Osteocyte (in vitro differentiated cells): ENCODE measurements at regions not wholly inside any gene's neighbourhood (a gene's known extent, or its start where the extent isn't known, plus 50 kb on each side); places are given as distances from the start of the nearest gene placed in this dataset.

Experiments used
- DNase-seq: peaks from one replicate; pipeline ENCODE4 v3.0.0; 2021; ENCODE audit warnings: mixed read lengths; ENCODE audit not compliant: unreplicated experiment; ENCODE audit errors: extremely low spot score
- H3K27ac Mint-ChIP-seq: one replicate; pipeline ENCODE4 v1.8.0; 2021; ENCODE audit warnings: mild to moderate bottlenecking, mixed read lengths; ENCODE audit not compliant: unreplicated experiment
- H3K27me3 Mint-ChIP-seq: one replicate; pipeline ENCODE4 v1.8.0; 2021; ENCODE audit warnings: mixed read lengths; ENCODE audit not compliant: unreplicated experiment
- H3K36me3 Mint-ChIP-seq: one replicate; pipeline ENCODE4 v1.8.0; 2021; ENCODE audit warnings: mixed read lengths; ENCODE audit not compliant: unreplicated experiment
- H3K4me1 Mint-ChIP-seq: one replicate; pipeline ENCODE4 v1.8.0; 2021; ENCODE audit warnings: mixed read lengths; ENCODE audit not compliant: unreplicated experiment
- H3K4me3 Mint-ChIP-seq: one replicate; pipeline ENCODE4 v1.8.0; 2021; ENCODE audit warnings: mild to moderate bottlenecking, moderate library complexity, mixed read lengths; ENCODE audit not compliant: unreplicated experiment
- H3K9me3 Mint-ChIP-seq: one replicate; pipeline ENCODE4 v1.8.0; 2021; ENCODE audit warnings: mixed read lengths; ENCODE audit not compliant: unreplicated experiment
- TF ChIP-seq, protein P1 (sequence below): fragments of 200-600 bp; sonication (generic); IDR thresholded peaks from 2 replicates; pipeline ENCODE4 v1.5.0; 2021; ENCODE audit warnings: antibody characterized with exemption, mild to moderate bottlenecking, moderate library complexity

DNA sequence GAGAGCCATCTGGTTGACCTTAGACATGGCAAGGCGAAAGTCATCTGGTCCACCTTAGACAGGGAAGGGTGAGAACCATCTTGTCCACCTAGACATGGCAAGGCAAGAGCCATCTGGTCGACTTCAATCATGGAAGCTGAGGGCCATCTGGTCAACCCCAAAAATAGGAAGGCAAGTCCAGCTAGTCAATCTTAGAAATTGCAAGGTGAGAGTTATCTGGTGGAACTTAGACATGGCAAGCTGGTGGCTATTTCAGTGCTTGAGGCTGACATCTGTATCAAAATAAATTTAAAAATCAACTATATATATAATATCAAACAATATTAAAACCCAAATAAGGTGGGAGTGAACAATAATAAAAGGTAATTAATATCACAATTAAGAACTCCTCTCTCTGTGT, 83.9 kb downstream of the ZNF726 start:
- TF ChIP-seq, protein P1, sequence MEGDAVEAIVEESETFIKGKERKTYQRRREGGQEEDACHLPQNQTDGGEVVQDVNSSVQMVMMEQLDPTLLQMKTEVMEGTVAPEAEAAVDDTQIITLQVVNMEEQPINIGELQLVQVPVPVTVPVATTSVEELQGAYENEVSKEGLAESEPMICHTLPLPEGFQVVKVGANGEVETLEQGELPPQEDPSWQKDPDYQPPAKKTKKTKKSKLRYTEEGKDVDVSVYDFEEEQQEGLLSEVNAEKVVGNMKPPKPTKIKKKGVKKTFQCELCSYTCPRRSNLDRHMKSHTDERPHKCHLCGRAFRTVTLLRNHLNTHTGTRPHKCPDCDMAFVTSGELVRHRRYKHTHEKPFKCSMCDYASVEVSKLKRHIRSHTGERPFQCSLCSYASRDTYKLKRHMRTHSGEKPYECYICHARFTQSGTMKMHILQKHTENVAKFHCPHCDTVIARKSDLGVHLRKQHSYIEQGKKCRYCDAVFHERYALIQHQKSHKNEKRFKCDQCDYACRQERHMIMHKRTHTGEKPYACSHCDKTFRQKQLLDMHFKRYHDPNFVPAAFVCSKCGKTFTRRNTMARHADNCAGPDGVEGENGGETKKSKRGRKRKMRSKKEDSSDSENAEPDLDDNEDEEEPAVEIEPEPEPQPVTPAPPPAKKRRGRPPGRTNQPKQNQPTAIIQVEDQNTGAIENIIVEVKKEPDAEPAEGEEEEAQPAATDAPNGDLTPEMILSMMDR: no peak
- H3K27ac Mint-ChIP-seq: no peak overlapping the region

DNA sequence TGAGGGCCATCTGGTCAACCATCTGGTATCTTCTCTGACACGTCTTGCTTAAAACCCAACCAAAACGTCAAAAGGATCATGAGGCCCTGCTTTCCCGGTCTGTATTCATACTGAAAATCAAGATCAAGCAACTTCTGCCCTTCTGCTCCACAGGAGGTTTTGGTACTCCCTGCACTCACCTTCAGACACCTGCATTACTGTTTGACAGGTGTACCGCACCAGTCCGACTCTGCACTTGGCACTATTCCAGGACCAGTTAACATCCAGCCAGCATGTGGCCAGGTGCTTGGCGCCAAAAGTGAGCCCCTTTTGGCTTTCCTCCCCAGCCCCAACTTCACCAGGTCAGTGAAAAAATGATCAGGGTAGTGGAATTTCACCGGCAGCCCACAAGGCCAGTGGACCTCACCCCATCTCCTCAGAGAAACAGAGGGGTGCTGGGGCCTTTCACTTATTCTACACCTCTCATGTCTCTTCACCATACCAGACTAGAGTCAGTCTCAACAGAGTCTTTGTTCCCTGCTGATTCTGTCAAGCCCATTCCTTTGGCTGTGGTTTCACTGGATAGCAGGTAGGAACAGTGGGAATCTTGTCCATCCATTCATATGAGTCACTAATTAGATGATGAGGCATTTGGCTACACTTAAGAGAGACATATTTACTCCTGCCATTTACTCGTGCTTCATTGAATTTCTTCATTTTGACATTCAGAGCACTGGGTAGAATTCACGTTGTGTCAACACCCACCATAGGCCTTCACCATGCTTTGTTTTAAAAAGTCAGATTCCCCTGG, 85.3 kb downstream of the ZNF726 start:
- H3K36me3 Mint-ChIP-seq: no peaks in the 10 kb centered on the region
- DNase-seq: no peak
- peaks cover 52% of the 10 kb centered on the region for H3K9me3 Mint-ChIP-seq
- TF ChIP-seq, protein P1: no peak
- no peaks in the 10 kb centered on the region for H3K27me3 Mint-ChIP-seq
- no peaks in the 10 kb centered on the region for H3K4me1 Mint-ChIP-seq
- no peak overlapping the region for H3K27ac Mint-ChIP-seq
- no peak overlapping the region for H3K4me3 Mint-ChIP-seq

More for the DNA sequence above, 83.9 kb downstream of the ZNF726 start:
- no peak for DNase-seq
- H3K27me3 Mint-ChIP-seq: no peaks in the 10 kb centered on the region
- peaks cover 51% of the 10 kb centered on the region for H3K9me3 Mint-ChIP-seq
- no peak overlapping the region for H3K4me3 Mint-ChIP-seq
- H3K4me1 Mint-ChIP-seq: no peaks in the 10 kb centered on the region
- no peaks in the 10 kb centered on the region for H3K36me3 Mint-ChIP-seq

DNA sequence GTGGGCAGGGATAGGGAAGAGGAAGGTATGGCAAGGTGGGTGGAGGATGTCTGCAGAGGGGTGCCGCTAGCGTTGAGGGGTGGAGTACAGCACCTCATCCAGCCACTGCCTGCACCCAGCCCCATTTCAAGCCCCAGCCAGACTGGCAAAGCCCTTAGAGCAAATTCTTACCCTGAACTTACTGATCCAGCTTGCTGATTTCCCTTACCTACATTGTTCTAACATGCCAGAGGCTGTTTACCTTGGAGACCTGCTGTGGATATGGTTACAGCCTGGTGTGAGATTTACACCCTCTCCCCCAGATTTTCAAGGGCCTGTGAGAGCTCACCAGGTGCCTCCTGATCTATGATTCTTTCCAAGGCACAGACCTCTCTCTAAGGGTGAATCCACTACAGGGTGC, 86.0 kb downstream of the ZNF726 start:
- H3K4me1 Mint-ChIP-seq: no peaks in the 10 kb centered on the region
- H3K36me3 Mint-ChIP-seq: no peaks in the 10 kb centered on the region

DNA sequence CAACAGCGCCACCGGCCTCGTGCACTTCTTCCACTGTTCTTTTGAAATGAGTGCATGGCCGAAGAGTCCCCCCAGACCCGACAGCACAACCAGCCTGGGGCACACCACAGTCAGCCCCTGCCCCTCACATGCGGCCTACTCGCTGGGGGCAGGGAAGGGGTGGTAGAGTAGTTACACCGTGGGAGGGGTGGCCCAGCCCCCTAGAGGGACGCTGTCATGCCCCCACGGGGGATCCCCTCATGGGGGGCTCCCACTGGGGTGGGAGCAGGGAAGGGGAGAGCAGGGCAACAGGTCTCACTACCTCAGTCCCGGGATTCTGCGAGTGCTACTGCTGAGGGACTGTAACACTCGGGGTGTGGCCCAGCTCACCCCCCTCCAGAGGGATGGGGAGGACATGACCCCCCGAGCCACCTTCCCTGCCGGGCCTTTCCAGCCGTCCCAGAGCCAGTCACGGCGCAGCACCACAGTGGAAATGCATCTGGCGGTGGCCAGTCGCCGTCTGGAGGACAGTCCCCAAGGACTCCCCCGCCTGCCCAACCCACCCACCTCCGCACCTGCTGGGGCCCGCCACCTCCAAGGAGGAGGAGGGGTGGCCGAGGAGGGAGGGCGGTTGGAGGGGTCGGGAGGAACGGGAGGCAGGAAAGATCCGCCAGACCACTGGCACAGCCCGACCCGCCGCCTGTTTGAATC, 84.6 kb upstream of the ZNF254 start:
- TF ChIP-seq, protein P1: no peak
- H3K36me3 Mint-ChIP-seq: no peaks in the 10 kb centered on the region
- H3K27ac Mint-ChIP-seq: no peak overlapping the region
- peaks cover 47% of the 10 kb centered on the region for H3K9me3 Mint-ChIP-seq
- H3K4me3 Mint-ChIP-seq: no peak overlapping the region
- H3K4me1 Mint-ChIP-seq: no peaks in the 10 kb centered on the region
- no peak for DNase-seq
- H3K27me3 Mint-ChIP-seq: no peaks in the 10 kb centered on the region

More for the DNA sequence above, 86.0 kb downstream of the ZNF726 start:
- TF ChIP-seq, protein P1: no peak
- no peak overlapping the region for H3K27ac Mint-ChIP-seq
- H3K9me3 Mint-ChIP-seq: peaks cover 52% of the 10 kb centered on the region
- no peak overlapping the region for H3K4me3 Mint-ChIP-seq
- no peak for DNase-seq
- H3K27me3 Mint-ChIP-seq: no peaks in the 10 kb centered on the region

DNA sequence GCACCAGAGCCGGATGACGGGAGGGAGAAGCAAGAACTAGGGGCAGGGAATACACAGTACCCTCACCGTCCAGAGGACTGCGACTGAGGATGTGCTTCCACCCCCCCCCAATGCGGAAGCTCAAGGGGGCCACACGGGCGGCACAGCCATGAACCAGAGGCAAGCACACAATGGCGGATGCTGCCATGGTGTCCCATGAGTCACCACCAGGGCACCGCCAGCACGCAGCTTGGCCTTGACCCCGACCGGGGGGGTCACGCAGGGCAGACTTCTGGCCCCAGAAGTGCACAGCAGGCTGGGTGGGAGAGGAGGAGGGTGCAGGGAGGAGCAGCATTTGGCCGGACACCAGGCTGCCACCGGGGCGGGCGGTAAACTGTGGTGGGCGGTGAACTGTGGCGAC, 83.5 kb upstream of the ZNF254 start:
- Mint-ChIP-seq H3K27ac (no peak overlapping the region), H3K4me1 (no peaks in the 10 kb centered on the region), H3K9me3 (peaks cover 51% of the 10 kb centered on the region), H3K4me3 (no peak overlapping the region), H3K27me3 (no peaks in the 10 kb centered on the region), H3K36me3 (no peaks in the 10 kb centered on the region)
- DNase-seq: no peak
- TF ChIP-seq, protein P1: no peak
